HG02678 (cell line): ENCODE measurements at regions not wholly inside any gene's neighbourhood (a gene's known extent, or its start where the extent isn't known, plus 50 kb on each side); places are given as distances from the start of the nearest gene placed in this dataset.

Source experiments
- ATAC-seq: cut with Tn5 transposase; IDR thresholded peaks from one replicate; pipeline ENCODE4 v1.9.1; 2021; ENCODE audit warnings: mild to moderate bottlenecking, moderate library complexity; ENCODE audit not compliant: unreplicated experiment

DNA sequence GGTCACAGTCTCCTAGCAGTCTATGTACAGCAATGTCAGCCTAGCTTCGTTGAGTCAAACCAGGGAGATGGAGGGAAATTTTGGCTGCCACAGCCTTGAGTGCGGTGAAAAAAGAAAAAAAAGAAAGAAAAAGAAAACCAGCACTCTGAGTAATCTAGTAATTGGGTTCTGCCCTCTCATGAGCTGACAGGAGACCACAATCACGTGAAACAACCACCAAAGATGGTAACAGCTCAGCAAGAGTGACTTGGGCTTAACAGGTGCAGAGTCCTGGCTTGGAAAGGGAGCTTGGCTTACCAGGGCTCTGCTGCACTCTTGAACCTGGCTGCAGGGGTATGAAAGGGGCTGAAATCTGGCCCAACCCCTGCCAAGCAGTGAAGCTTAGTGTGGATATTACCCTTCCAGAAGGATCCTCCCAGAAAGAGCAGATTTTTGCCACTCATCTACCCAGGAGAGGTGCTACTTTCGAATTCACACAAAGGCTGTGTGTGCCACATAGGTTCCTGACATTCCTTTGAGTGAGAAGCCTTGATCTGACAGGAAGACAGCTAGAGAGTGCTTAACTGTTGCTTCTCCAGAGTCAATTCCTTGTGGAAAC, 350.3 kb downstream of the PTTG2 start:
- peak; percentile 92 for ATAC-seq

- no peak for ATAC-seq
These were observed 351.4 kb downstream of the PTTG2 start for GRCh38 chr4:38311495-38312126.

GRCh38 chr4:38313175-38313574, 350.8 kb upstream of the KLF3 start:
- ATAC-seq: no peak

DNA sequence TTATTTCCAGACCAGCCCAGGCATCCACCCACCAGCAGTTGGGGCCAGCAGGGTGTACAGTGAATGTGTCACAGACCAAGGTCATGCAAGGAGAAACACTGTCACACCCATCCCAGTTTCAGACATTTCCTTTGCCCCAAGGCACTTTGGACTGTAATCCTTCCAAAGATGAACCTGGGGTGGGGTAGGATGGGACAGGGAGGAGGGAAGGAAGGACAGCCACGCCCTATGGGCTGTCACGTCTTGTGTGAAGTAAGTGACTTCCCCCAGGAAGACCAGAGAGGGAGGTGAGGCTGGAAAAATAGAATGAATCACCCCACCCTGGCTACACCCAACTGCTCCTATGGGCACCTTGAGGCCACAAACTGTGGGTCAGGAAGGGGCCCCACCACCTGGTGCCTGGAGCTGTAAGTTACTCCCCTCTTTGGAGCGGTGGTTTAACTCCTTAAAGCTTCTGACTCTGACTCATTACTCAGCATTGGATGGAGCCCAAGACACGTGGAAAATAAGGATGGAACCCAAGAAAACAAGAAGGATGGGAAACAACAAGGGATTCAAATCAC, 349.9 kb upstream of the KLF3 start:
- ATAC-seq: no peak

- ATAC-seq: no peak
These were observed 349.3 kb upstream of the KLF3 start for GRCh38 chr4:38314663-38315062.

DNA sequence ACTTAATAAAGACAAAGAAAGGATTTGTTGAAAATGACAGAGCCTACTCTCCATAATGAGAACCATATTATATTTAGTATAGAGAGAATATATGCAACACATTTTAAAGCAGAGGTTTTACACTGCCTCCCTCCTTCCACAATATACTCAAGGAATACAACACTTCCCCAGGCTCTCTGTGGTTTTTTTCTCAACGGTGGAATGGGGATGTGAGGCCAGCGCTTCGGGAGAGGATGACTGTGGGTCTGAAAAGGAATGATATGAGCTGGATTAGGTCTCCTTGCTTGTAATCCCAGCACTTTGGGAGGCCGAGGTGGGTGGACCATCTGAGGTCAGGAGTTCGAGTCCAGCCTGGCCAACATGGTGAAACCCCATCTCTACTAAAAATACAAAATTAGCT, 348.7 kb upstream of the KLF3 start:
- ATAC-seq: no peak

DNA sequence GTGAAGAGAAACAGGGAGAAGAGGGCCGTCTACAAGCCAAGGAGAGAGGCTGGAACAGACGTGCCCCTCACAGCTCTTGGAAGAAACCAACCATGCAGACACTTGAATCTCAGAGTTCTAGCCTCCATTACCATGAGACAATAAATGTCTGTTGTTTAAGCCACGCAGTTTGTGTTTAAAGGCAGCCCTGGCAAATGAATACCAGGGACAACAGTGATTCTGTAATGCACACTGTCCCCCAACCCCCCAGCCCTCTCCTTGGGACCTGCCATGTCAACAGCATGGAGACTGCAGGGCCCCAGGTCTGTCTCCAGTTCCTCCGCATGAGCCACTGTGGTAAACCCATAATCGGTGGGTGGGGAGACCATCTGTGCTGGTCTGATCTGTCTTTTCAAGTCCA, 348.0 kb upstream of the KLF3 start:
- no peak for ATAC-seq

DNA sequence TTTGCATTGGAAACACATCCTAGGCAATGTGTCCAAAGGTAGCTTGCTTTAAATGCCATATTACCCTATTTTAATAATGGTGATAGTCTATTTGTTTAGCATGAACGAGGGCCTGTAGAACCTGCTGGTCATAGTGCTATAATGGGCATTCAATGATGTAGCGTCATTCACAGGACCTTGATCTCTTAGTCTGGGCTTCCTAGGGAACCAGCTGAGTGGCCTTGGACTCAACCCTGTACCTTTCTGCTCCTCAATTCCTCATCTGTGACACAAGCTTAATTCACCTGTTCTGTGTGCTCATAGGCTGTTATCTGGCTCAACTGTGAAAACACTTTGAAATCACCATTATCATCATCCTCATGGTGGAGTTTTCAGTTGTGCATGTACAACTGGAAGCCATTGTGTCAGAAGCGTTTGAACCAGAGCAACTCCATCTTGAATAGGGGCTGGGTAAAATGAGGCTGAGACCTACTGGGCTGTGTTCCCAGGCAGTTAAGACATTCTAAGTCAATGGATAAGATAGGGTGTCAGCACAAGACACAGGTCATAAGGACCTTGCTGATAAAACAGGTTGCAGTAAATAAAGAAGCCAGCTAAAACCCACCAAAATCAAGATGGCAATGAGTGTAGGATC, 346.8 kb upstream of the KLF3 start:
- ATAC-seq: no peak

DNA sequence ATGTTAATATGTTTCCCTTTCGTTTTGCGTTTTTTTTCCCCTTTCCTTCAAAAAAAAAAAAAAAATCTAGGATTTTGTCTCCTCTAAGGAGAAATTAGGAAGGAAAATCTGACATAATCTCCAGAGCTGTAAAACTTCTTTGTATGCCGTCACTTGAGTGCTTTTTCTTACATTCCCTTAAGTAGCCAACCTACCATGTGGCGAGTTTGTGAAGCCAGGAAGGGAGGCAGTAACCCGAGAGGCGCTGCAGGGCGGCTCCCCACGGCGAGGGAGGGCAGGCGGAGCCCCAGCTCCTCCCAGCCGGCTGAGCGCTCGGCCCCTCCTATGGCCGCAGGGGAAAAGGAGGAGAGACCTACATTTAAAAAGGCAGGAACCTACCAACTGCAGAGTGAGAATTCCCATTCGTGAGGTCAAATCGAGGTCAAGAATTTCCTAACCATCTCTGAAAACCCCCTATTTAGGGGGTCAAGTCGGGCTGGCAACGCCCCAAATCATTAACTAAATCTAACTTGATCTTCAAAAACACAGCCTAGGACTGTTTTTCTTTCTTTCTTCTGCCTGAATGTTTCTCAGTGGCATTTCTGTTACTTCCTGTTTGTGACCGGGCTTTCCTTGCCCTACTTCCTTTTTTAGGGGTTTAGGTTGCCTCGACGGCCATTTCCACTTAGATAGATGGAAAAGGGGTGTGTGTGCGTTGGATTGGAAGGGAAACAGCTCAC, 345.1 kb upstream of the KLF3 start:
- peak; percentile 95 for ATAC-seq

DNA sequence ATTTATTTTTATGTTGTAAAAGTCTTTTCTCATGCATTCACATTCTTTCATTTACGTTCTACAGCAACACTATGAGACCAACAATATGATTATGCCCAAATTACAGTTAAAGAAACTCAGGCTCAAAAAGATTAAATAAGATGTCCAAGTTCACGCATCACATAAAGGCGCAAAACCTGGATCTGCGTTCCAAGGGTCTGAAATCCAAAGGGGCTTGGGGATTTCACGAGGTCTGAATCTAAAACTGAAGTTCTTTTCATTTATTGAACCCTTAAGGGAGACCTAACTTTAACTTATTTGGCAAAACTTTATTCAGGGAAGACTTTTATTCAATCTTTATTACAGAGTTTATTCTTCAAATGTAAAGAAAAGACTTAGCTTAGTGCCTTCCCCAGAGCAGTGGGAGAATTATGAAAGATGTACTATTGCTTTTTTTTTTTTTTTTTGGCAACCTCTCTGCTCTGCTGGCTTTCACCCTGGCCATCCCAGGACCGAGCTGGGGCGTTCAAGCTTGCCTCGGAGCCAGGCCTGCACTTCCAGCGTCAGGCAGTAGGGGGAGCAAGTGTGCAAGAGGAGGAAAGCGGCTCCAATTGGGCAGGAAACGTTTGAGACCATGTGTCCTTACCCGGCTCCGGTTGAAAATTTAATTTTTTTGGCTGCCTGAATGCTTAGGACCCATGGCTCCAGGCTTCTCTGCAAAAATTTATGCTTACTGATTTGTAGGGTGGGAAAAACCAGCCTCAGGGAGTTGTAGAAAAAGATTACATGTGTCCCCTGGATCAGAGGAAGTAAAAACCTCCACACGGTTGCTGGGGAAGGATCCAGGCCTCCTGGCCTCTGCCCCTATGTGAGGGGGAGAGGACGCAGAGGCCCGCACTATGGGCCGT, 344.3 kb upstream of the KLF3 start:
- peak; percentile 41 for ATAC-seq

DNA sequence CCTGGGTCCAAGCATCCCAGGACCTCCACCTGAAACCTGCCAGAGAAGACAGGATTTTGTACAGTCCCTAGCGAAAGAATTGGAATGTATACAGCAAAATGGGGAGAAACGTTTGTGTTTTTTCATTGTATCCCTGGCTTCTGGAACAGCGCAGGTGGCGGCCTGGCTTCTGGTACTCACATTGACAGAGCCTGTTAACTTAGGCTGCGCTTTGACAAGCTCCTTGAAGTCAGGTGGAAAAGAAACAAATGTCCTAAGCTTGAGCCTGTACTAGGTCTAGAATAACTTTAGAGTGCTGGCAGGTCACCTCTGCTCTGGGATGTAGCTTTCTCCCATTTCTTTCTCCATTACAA, 343.7 kb upstream of the KLF3 start:
- ATAC-seq: no peak

DNA sequence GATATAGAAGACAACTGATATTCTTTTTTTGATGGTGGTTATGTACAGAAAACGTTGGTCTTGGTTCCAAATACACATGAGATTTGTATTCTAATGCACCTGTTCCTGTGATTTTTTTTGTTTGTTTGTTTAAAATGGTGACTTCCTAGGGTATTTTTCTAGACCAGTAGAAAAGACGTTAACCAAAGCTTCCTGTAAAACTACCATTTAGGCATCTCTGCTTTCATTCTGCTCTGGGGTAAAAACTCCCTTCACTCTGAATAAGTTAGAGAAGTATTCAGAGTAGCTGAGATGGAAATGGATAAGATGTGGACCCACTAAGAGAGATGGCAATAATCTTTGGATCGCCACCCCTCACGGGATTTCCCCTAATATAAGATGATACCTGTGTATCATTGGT, 343.2 kb upstream of the KLF3 start:
- no peak for ATAC-seq

- no peak for ATAC-seq
These were observed 341.3 kb upstream of the KLF3 start for GRCh38 chr4:38322714-38323113.

DNA sequence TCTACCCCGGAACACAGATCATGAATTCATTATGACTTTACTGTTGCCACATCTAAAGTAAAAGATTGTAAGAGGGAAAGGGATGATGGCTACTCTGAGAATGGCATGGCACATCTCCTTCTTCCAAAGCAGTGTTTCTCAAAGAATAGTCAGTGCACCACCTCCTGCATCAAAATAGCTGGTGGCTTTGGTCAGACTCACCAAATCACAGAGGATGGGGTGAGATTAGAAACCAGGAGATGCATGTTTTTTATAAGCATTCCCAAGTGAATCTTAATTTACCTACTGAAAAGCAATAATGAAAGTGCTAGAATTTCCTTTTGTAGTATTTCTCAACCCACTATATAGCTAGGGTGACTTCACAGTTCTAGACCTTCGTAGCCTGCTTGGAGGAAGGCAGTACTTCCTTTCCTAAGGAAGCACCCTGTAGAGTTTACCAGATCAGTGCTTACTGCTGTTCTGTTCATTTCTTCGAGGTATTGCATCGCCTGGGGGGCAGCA, 340.8 kb upstream of the KLF3 start:
- ATAC-seq: no peak

GRCh38 chr4:38324861-38325628, 339.0 kb upstream of the KLF3 start:
- ATAC-seq: no peak

DNA sequence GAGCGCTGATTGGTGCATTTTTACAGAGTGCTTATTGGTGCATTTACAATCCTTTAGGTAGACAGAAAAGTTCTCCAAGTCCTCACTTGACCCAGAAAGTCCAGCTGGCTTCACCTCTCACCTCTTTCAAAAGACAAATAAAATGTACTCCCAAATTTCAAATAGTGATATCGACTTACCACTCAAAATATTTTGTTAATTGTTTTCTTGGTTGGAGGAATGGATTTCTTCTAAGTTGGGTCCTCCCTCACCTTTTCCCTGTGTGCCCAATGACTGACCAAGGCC, 338.4 kb upstream of the KLF3 start:
- no peak for ATAC-seq

GRCh38 chr4:38326499-38326898, 337.5 kb upstream of the KLF3 start:
- ATAC-seq: no peak

- ATAC-seq: no peak
These were observed 336.8 kb upstream of the KLF3 start for GRCh38 chr4:38327174-38327573.

GRCh38 chr4:38328989-38329729, 334.8 kb upstream of the KLF3 start:
- ATAC-seq: no peak
